ENCODE measurements at regions not wholly inside any gene's neighbourhood (a gene's known extent, or its start where the extent isn't known, plus 50 kb on each side); places are given as distances from the start of the nearest gene placed in this dataset.
"Not testable (repeated sequence)": the region's sequence is repeated elsewhere in the genome, so short reads cannot be mapped to it uniquely, and the experiment has no call there.

- Mint-ChIP-seq H3K4me1 (ENCODE audit: low read depth) (no peaks in the 10 kb centered on the region), H3K4me3 (ENCODE audit: low read depth) (no peak overlapping the region), H3K9me3 (ENCODE audit: low read depth) (peaks cover 24% of the 10 kb centered on the region), H3K36me3 (ENCODE audit: insufficient read depth) (peaks cover 3% of the 10 kb centered on the region), H3K27ac (peak overlapping the region; percentile 71), H3K27me3 (no peaks in the 10 kb centered on the region)
- TF ChIP-seq CTCF (IDR thresholded peaks at IDR 0.05; ENCODE audit: unreplicated experiment): no peak
- no peak for DNase-seq (ENCODE audit: low spot score, unreplicated experiment)
Observed at GRCh38 chr14:105636935-105637334, 110.6 kb downstream of the TMEM121 start.

- H3K4me1 Mint-ChIP-seq (ENCODE audit: low read depth); H3K4me3 Mint-ChIP-seq (ENCODE audit: low read depth); H3K36me3 Mint-ChIP-seq (ENCODE audit: insufficient read depth); DNase-seq (ENCODE audit: low spot score, unreplicated experiment); H3K27me3 Mint-ChIP-seq; H3K27ac Mint-ChIP-seq: not testable (repeated sequence)
- peaks cover 20% of the 10 kb centered on the region for H3K9me3 Mint-ChIP-seq (ENCODE audit: low read depth)
Observed at GRCh38 chr14:105637345-105637744, 111.0 kb downstream of the TMEM121 start.

GRCh38 chr14:105639969-105640931 lies 113.9 kb downstream of the TMEM121 start:
- not testable (repeated sequence) for H3K27ac Mint-ChIP-seq; H3K36me3 Mint-ChIP-seq (ENCODE audit: insufficient read depth); H3K27me3 Mint-ChIP-seq; H3K4me1 Mint-ChIP-seq (ENCODE audit: low read depth); DNase-seq (ENCODE audit: low spot score, unreplicated experiment); H3K4me3 Mint-ChIP-seq (ENCODE audit: low read depth)
- H3K9me3 Mint-ChIP-seq (ENCODE audit: low read depth): peaks cover 11% of the 10 kb centered on the region

GRCh38 chr14:105641075-105641937 lies 114.9 kb downstream of the TMEM121 start:
- Mint-ChIP-seq H3K27ac (no peak overlapping the region), H3K36me3 (ENCODE audit: insufficient read depth) (peaks cover 2% of the 10 kb centered on the region), H3K9me3 (ENCODE audit: low read depth) (peaks cover 11% of the 10 kb centered on the region), H3K4me3 (ENCODE audit: low read depth) (no peak overlapping the region), H3K27me3 (no peaks in the 10 kb centered on the region), H3K4me1 (ENCODE audit: low read depth) (no peaks in the 10 kb centered on the region)
- DNase-seq (ENCODE audit: low spot score, unreplicated experiment): no peak
- TF ChIP-seq CTCF (IDR thresholded peaks at IDR 0.05; ENCODE audit: unreplicated experiment): no peak

- H3K4me3 Mint-ChIP-seq (ENCODE audit: low read depth); H3K9me3 Mint-ChIP-seq (ENCODE audit: low read depth); H3K27ac Mint-ChIP-seq; H3K27me3 Mint-ChIP-seq; H3K36me3 Mint-ChIP-seq (ENCODE audit: insufficient read depth); DNase-seq (ENCODE audit: low spot score, unreplicated experiment); H3K4me1 Mint-ChIP-seq (ENCODE audit: low read depth): not testable (repeated sequence)
Observed at GRCh38 chr14:105641951-105642350, 115.6 kb downstream of the TMEM121 start.

GRCh38 chr14:105642486-105642885 lies 116.1 kb downstream of the TMEM121 start:
- not testable (repeated sequence) for H3K9me3 Mint-ChIP-seq (ENCODE audit: low read depth); H3K4me1 Mint-ChIP-seq (ENCODE audit: low read depth); H3K27ac Mint-ChIP-seq; H3K27me3 Mint-ChIP-seq; DNase-seq (ENCODE audit: low spot score, unreplicated experiment); H3K4me3 Mint-ChIP-seq (ENCODE audit: low read depth); H3K36me3 Mint-ChIP-seq (ENCODE audit: insufficient read depth)

- not testable (repeated sequence) for H3K36me3 Mint-ChIP-seq (ENCODE audit: insufficient read depth); H3K4me3 Mint-ChIP-seq (ENCODE audit: low read depth); H3K4me1 Mint-ChIP-seq (ENCODE audit: low read depth); DNase-seq (ENCODE audit: low spot score, unreplicated experiment); H3K9me3 Mint-ChIP-seq (ENCODE audit: low read depth); H3K27me3 Mint-ChIP-seq; H3K27ac Mint-ChIP-seq
Observed at GRCh38 chr14:105643406-105644052, 117.1 kb downstream of the TMEM121 start.

GRCh38 chr14:105644053-105644435 lies 117.7 kb downstream of the TMEM121 start:
- not testable (repeated sequence) for H3K27ac Mint-ChIP-seq; H3K27me3 Mint-ChIP-seq; DNase-seq (ENCODE audit: low spot score, unreplicated experiment); H3K4me3 Mint-ChIP-seq (ENCODE audit: low read depth); H3K9me3 Mint-ChIP-seq (ENCODE audit: low read depth); H3K36me3 Mint-ChIP-seq (ENCODE audit: insufficient read depth); H3K4me1 Mint-ChIP-seq (ENCODE audit: low read depth)

GRCh38 chr14:105644457-105644856 lies 118.1 kb downstream of the TMEM121 start:
- H3K27me3 Mint-ChIP-seq; H3K4me1 Mint-ChIP-seq (ENCODE audit: low read depth); H3K27ac Mint-ChIP-seq; H3K4me3 Mint-ChIP-seq (ENCODE audit: low read depth); DNase-seq (ENCODE audit: low spot score, unreplicated experiment); H3K36me3 Mint-ChIP-seq (ENCODE audit: insufficient read depth): not testable (repeated sequence)
- peaks cover 12% of the 10 kb centered on the region for H3K9me3 Mint-ChIP-seq (ENCODE audit: low read depth)

- not testable (repeated sequence) for H3K4me1 Mint-ChIP-seq (ENCODE audit: low read depth); H3K4me3 Mint-ChIP-seq (ENCODE audit: low read depth); H3K36me3 Mint-ChIP-seq (ENCODE audit: insufficient read depth); H3K27me3 Mint-ChIP-seq; H3K27ac Mint-ChIP-seq; DNase-seq (ENCODE audit: low spot score, unreplicated experiment)
- peaks cover 12% of the 10 kb centered on the region for H3K9me3 Mint-ChIP-seq (ENCODE audit: low read depth)
Observed at GRCh38 chr14:105644891-105645290, 118.5 kb downstream of the TMEM121 start.

Measured in progenitor cell of endocrine pancreas (in vitro differentiated cells).